ENCODE measurements at regions not wholly inside any gene's neighbourhood (a gene's known extent, or its start where the extent isn't known, plus 50 kb on each side); places are given as distances from the start of the nearest gene placed in this dataset.

DNA sequence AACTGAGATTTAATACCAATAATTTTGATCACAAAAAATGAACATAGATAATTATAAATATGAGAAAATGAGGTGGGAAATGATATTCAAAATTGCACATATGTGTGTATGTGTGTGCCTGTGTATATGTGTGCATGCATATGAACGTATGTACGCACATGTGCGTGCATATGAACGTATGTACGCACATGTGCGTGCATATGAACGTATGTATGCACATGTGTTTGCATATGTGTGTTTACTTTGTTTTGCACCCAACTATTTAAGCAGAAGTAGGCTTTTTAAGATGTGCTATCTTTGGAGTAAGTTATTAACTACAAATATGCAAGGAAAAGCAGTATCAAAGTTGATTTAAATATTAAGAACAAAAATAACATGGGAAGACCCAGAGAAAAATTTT, 484.3 kb downstream of the EPHA4 start:
- no peak for DNase-seq (ENCODE audit: low read depth)
- H3K4me3 ChIP-seq (ENCODE audit: low read depth, low read length): no peak overlapping the region
- TF ChIP-seq, protein P1, sequence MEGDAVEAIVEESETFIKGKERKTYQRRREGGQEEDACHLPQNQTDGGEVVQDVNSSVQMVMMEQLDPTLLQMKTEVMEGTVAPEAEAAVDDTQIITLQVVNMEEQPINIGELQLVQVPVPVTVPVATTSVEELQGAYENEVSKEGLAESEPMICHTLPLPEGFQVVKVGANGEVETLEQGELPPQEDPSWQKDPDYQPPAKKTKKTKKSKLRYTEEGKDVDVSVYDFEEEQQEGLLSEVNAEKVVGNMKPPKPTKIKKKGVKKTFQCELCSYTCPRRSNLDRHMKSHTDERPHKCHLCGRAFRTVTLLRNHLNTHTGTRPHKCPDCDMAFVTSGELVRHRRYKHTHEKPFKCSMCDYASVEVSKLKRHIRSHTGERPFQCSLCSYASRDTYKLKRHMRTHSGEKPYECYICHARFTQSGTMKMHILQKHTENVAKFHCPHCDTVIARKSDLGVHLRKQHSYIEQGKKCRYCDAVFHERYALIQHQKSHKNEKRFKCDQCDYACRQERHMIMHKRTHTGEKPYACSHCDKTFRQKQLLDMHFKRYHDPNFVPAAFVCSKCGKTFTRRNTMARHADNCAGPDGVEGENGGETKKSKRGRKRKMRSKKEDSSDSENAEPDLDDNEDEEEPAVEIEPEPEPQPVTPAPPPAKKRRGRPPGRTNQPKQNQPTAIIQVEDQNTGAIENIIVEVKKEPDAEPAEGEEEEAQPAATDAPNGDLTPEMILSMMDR (conservative IDR thresholded peaks at IDR 0.05; ENCODE audit: low read depth, low read length): no peak

DNA sequence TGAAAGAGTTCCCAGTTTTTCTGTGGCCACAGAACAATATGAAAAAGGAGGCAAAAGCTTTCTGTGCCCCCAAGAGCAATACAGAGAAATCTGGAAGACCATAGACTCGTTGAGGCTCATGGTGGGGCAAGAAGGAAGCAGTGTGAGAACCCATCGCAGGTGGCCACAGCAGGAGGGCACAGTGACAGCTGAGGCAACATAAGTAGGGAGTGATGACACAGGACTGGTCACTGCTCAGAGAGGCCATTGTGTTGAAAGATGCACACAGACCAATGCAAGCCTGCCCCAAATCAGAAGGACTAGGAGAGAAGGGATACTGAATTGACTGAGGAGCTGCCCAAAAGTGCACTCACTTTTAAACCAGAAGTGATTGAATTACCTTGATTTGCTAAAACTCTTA, 483.6 kb downstream of the EPHA4 start:
- no peak overlapping the region for H3K4me3 ChIP-seq (ENCODE audit: low read depth, low read length)
- DNase-seq (ENCODE audit: low read depth): no peak
- TF ChIP-seq, protein P1 (conservative IDR thresholded peaks at IDR 0.05; ENCODE audit: low read depth, low read length): no peak

DNA sequence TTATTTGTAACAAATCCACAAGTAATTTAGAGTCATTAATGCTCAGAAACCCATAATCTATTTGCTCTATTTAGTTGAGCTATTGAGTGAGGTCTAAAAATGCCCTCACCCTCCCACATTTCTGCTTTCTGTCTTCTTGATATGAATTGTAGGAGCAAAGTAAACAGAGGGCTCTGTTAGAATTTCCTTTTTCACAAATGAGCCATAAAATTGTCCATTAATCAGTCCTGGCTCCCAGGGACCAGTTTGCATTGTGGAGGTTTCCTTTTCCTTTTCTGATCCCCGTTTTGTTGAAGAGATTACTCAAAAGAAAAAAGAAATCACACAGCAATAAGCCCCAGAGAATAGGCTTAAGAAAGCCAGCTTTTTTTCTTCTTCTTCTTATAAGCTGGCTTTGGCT, 476.7 kb downstream of the EPHA4 start:
- TF ChIP-seq, protein P1 (conservative IDR thresholded peaks at IDR 0.05; ENCODE audit: low read depth, low read length): no peak
- H3K4me3 ChIP-seq (ENCODE audit: low read depth, low read length): no peak overlapping the region
- DNase-seq (ENCODE audit: low read depth): no peak

DNA sequence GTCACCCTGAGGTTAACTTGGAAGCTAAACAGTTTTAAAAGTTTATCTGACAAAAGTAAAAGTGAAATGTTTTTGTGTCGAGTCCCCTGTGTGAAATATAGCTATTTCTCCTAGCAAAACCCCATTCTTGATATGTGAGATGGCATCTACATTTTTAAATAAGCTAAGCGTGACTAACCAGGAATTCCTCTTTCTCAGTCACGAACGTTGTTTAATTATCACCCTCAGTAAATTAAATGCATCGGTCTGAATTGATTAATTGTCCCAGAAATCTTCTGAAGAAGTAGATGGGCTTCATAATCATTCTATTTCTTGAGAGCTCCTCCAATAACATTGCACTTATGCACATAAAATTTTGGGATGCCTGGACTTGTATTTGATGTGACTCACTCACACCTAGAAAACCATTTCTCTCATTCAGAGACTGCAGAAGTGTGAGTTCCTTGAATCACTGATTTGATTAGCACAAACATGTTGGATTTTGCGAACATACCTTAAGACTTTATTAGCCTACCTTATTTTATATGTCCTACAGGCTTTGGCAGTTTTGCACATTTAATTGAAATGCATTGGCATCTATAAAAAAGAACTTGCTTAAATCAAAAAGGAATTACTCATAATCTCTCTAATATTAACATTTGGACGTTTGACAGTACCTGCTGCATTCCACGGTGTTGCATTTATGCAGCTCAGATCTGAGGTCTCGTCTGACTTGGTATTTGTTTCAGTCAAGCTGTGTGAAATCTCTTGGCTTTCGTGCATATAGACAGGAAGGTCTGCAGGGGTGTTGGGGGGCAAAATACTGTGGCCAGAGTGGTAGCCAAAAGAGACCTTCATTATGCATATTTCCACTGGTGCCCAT, 475.2 kb downstream of the EPHA4 start:
- H3K4me3 ChIP-seq (ENCODE audit: low read depth, low read length): no peak overlapping the region
- TF ChIP-seq, protein P1 (conservative IDR thresholded peaks at IDR 0.05; ENCODE audit: low read depth, low read length): no peak
- peak; percentile 15 for DNase-seq (ENCODE audit: low read depth)

DNA sequence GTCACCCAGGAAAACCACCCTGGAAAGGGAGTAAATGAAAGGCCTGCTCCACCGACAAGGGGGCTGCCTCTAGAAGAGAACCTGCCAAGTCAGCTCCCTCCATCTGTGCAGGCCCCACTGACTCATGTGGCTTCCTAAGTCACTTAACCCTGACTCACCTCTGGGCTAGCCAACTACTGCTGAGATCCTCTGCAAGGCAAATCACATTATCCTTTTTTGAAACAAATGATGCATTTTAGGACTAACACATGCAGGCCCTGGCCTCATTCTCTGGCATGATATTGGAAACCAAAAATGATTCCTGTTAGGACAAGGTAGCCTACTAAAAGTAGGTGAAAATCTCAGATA, 474.6 kb downstream of the EPHA4 start:
- peak; percentile 44 for DNase-seq (ENCODE audit: low read depth)
- no peak overlapping the region for H3K4me3 ChIP-seq (ENCODE audit: low read depth, low read length)
- TF ChIP-seq, protein P1 (conservative IDR thresholded peaks at IDR 0.05; ENCODE audit: low read depth, low read length): no peak

DNA sequence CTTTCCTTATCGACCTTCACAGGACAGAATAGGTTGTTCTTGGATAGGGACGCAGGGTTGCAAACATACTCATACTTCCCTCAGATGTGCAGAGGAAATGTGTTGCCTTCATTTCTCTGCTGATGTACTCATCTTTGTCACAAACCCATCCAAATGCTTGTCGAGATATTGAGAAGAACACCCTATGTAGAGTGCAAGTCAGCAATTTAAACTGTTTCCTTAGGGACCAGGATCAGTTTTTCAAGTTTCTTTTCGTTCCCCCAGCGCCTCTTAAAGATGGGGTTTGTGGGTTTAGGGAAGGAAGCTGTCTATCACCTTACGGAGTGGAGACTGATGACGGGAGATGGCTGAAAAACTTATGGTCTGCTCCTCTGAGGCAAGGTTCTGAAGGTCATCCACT, 474.2 kb downstream of the EPHA4 start:
- no peak for DNase-seq (ENCODE audit: low read depth)
- no peak overlapping the region for H3K4me3 ChIP-seq (ENCODE audit: low read depth, low read length)
- TF ChIP-seq, protein P1 (conservative IDR thresholded peaks at IDR 0.05; ENCODE audit: low read depth, low read length): no peak
